Smooth muscle cell of the brain vasculature (primary cell): ENCODE measurements at regions not wholly inside any gene's neighbourhood (a gene's known extent, or its start where the extent isn't known, plus 50 kb on each side); places are given as distances from the start of the nearest gene placed in this dataset.
"Not testable (repeated sequence)": the region's sequence is repeated elsewhere in the genome, so short reads cannot be mapped to it uniquely, and the experiment has no call there.

Experiments
- DNase-seq: peaks from one replicate; pipeline ENCODE4 v3.0.0-alpha.2; 2012; ENCODE audit warnings: low read depth, low spot score

- no peak for DNase-seq
Measured at GRCh38 chr14:58752771-58753201, 115.0 kb downstream of the DACT1 start.

- DNase-seq: no peak
Measured at GRCh38 chr14:58755031-58755925, 117.5 kb downstream of the DACT1 start.

- DNase-seq: no peak
Measured at GRCh38 chr14:58760121-58760520, 122.4 kb downstream of the DACT1 start.

GRCh38 chr14:58762629-58763028, 124.9 kb downstream of the DACT1 start:
- DNase-seq: no peak

DNA sequence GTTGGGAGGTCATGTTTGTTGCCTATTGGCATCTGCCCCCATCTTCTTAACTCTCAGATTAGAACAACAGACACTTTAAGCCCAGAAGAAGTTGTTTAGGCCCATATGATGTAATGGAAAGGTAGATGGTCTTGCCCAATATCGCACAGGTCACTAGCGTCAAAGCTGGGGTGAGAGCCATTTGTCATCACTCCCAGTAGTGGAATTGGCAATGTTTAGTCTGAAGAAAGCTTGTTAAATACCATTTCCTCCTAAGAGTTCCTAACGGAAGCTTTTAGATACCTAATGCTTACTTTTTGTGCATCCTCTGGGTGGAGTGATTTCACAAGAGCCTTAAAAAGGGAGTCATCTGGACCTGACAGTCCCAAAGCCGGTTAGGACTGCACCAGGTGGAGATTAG, 125.4 kb downstream of the DACT1 start:
- no peak for DNase-seq

DNA sequence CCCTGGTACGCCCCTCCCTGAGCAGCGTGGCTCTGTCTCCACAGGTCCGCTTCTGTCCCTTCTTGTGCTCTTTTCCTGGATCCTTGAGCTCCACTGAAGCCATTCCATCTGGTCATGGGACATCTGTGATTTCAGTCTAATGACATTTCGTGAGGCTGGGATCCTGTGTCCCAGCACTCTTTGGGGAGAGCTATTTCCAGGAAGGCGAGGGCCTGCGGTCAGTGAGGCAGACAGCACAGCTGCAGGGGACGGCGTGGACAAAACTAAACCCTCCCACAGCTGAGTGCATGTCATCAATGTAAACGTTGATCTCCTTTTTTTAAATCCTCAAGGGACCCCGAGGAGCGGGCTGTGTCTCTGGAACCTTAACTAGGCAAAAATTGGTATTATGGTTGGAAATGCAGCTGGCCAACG, 127.7 kb downstream of the DACT1 start:
- no peak for DNase-seq

- no peak for DNase-seq
Measured at GRCh38 chr14:58765843-58766242, 128.1 kb downstream of the DACT1 start.

DNA sequence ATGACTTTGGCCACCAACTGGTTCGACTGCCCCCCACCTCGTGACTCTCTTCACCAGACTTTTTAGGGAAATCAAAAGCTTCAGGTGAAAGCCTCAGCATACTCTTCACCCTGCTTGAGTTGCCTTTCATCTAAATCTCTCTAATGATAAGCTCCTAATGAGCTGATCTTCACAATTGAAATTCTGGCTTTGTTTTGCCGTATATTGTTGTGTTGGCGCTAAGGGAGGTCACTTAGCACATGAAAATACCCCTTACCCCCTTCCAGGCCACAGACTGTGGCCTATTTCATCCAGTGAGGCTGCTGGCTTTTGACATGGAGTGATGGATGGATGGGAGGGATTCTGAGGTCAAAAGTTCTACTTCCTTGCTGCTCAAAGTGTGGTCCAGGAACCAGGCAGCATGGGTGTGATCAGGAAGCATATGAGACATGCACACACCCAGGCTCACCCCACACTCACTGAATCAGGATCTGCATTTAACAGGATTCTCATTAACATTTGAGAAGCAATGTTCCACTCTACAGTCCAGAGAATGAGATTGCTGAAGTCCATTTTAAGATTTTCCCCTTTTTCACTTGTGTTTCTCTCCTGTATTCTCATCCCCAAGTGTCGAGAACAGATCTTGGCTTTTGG, 131.4 kb downstream of the DACT1 start:
- no peak for DNase-seq

DNA sequence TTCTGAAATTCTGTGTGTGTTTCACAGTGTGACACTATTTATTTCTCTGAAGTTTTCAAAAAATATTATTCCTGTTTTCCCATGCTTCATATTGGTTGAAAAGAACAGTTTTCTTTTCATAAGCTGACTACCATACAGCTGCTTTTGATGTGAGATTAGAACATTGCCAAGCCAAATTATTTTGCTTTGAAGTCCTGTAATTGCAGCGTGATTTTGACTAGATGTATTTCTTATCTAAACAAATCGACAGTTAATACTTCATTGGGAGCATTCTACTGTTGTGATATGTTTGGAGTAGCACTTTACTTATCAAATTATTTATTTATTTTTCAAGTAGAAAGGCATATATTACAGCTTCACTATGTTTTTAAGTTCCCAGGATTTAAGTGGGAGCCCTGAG, 132.0 kb downstream of the DACT1 start:
- DNase-seq: no peak

DNA sequence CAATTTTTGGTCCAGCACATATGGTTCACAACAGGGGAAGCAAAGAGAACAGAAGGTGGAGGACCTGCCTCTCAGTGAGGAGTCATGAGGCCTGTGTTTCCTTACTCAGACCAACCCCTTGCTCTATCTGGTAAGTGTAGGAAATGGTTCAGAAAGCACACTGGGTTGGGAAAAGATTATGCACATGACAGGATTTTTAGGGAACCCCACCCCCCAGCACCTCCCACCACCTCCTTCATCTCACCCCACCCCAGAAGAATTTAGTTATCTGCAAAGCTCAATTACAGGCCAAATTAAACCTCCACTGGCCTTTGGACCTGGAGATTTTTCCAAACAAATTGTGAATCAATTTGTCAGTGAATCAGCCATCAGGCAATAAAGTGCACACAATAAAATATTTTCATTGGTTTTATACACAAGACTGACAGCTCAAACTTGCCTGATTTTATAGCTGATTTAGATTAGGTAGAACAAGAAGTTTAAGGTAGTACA, 132.8 kb downstream of the DACT1 start:
- DNase-seq: no peak

DNA sequence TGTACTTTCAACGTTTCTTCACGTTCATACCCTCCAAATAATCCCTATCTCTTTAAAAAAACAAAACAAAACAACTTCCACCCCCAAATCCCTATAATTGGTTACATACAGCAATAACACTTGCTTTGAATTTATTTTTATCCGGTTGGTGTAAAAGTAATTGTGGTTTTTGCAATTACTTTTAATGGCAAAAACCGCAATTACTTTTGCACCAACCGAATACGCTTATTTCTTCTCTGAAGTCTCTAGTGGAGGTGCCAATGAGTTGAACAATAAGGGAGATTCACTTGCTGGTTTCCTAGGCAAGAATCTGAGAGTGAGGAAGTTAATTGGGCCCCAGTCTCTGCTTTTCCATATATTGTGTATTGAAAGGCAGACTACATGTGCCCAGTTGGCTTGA, 133.3 kb downstream of the DACT1 start:
- no peak for DNase-seq

DNA sequence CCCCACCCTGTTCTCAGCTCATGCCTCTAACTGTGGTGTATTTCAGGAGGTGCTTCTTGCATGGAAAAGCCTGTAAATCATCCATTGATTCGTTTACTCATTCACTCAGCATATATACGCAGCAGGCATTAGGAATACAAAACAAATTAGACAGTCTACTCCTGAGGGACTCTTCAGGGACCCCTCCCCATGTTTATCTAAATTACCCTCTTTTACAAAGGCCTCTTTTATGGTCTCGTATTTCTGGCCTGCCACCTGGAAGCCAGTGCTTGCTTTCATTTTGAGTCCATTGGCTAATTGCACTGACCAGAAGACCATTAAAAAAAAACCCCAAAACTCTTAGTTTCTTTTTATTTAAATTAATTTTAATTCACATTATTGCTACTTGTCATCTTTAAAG, 134.4 kb downstream of the DACT1 start:
- DNase-seq: no peak

- no peak for DNase-seq
Measured at GRCh38 chr14:58772794-58773620, 135.2 kb downstream of the DACT1 start.

- DNase-seq: no peak
Measured at GRCh38 chr14:58774531-58774930, 136.8 kb downstream of the DACT1 start.

DNA sequence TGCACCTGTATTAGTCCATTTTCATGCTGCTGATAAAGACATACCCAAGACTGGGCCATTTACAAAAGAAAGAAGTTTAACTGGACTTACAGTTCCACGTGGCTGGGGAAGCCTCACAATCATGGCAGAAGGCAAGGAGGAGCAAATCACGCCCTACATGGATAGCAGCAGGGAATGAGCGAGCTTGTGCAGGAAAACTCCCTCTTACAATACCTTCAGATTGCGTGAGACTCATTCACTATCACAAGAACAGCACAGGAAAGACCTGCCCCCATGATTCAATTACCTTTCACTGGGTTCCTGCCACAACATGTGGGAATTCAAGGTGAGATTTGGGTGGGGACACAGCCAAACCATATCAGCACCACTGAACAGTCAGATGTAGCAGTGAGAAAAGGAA, 137.4 kb downstream of the DACT1 start:
- not testable (repeated sequence) for DNase-seq

GRCh38 chr14:58776516-58776915, 138.8 kb downstream of the DACT1 start:
- DNase-seq: no peak

DNA sequence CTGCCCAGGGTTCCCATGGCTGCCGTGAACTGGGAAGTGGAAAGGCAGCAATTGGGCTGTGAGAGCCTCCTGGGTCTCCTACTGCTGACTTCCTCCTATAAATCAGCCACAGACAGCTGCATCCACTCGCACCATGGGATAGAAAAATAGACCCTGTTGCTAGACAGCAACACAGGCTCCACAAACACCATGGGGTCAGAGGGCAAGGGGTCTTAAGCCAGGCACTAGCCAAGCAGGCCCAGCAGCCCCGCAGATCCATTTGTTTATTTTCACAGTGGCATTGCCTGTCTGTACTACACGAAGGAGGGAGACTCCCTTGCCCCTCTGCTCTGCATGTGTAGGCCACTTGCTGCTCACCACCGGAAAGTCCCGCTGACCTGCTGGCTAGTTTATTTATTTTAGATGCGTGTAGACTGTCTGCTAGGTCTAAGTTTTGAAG, 139.8 kb downstream of the DACT1 start:
- DNase-seq: peak; percentile 96

DNA sequence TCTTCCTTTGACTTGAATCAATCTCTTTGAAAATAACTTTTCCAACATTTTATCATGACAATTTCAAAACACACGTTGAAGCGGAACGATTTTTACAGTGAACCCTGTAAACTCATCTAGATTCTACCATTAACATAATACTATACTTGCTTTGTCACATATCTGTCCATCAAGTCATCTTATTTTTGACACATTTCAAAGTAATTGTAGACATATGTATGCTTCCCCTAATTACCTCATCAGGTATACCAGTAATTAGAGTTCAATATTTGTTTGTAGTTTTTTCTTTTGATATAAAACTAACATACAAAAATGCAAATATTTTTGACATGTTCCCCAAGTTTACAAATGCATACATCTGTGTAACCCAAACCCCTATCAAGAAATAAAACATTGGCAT, 140.4 kb downstream of the DACT1 start:
- no peak for DNase-seq

DNA sequence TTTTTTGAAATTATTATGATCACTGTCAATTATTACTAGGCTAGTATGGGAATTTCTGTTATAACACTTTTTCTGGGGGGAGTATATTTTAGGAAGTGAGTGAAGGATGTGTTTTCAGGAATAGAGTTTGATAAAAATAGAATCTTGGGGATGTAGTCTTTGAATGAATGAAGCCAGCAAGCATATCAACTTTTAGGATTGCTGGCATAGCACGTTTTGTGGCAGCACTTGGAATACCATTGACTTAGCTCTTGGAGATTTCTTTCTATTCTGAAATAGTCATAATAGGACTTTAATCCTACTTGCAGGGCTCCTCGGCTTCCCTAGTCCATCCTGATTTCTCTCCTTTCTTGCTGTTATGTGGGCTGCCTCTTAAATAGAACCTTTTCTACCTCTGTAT, 141.6 kb downstream of the DACT1 start:
- no peak for DNase-seq

- no peak for DNase-seq
Measured at GRCh38 chr14:58780185-58780584, 142.4 kb downstream of the DACT1 start.

- DNase-seq: no peak
Measured at GRCh38 chr14:58780605-58781004, 142.8 kb downstream of the DACT1 start.

GRCh38 chr14:58782011-58782410, 144.2 kb downstream of the DACT1 start:
- no peak for DNase-seq
